Heart right ventricle (tissue), 16 donors: ENCODE measurements at regions not wholly inside any gene's neighbourhood (a gene's known extent, or its start where the extent isn't known, plus 50 kb on each side); places are given as distances from the start of the nearest gene placed in this dataset.

Source experiments
- ATAC-seq, 8 donors: fragments of 200-7000 bp; cut with Tn5 transposase; one replicate each; pipeline ENCODE4 v1.9.1; 2020; ENCODE audit warnings: mild to moderate bottlenecking in 8 of 8, moderate library complexity in 8 of 8, moderate number of reproducible peaks in 1 of 8
- DNase-seq, 2 donors: peaks; one replicate each; pipeline ENCODE4 v3.0.0-alpha.2; 2020
- H3K27ac ChIP-seq, 10 donors: fragments of 200-600 bp; sonication (generic) in 2 of 10; one replicate each; pipeline versions ENCODE4 v1.5.0 to v1.8.0; 2020 to 2022; ENCODE audit warnings: mild to moderate bottlenecking in 3 of 10
- H3K27me3 ChIP-seq, 7 donors: fragments of 200-600 bp; one replicate each; pipeline ENCODE4 v1.8.0; 2021 to 2022; ENCODE audit warnings: mild to moderate bottlenecking in 2 of 7
- H3K36me3 ChIP-seq, 9 donors: fragments of 200-600 bp; sonication (generic) in 1 of 9; one replicate each; pipeline versions ENCODE4 v1.5.0 to v1.8.0; 2020 to 2022; ENCODE audit warnings: mild to moderate bottlenecking in 2 of 9
- H3K4me1 ChIP-seq, 9 donors: fragments of 200-600 bp; sonication (generic) in 1 of 9; one replicate each; pipeline versions ENCODE4 v1.5.0 to v1.8.0; 2020 to 2022; ENCODE audit warnings: mild to moderate bottlenecking in 4 of 9
- H3K4me3 ChIP-seq, 10 donors: fragments of 200-600 bp; sonication (generic) in 2 of 10; one replicate each; pipeline versions ENCODE4 v1.5.0 to v1.8.0; 2020 to 2022; ENCODE audit warnings: mild to moderate bottlenecking in 7 of 10, moderate library complexity in 2 of 10
- H3K9me3 ChIP-seq, 11 donors: fragments of 200-600 bp in 10 of 11; sonication (generic) in 2 of 11; one replicate each; pipeline versions ENCODE4 v1.5.0 to v1.8.0; 2013 to 2022; ENCODE audit warnings: mild to moderate bottlenecking in 2 of 11, control low read depth in 1 of 11, moderate library complexity in 1 of 11
- WGBS, 2 donors: extraction: QIAGEN DNeasy Blood & Tissue Kit; methylation state at CpG; one replicate each; pipeline ENCODE4 v1.1.7; 2013; ENCODE audit warnings: inconsistent platforms in 1 of 2; 5-methylcytosine and 5-hydroxymethylcytosine counted together
- intact Hi-C, 10 donors: fragments of 100-400 bp; cut with DNase I; formaldehyde crosslinking; loops; one replicate each; pipeline versions ENCODE4 v1.11.1 to v1.14.2; 2022
- TF ChIP-seq, protein P1 (sequence below), 9 donors: fragments of 200-600 bp; sonication (generic) in 2 of 9; IDR thresholded peaks; one replicate each; pipeline versions ENCODE4 v1.5.0 to v1.8.0; 2021 to 2022; ENCODE audit warnings: antibody characterized with exemption in 9 of 9, mild to moderate bottlenecking in 5 of 9, moderate library complexity in 1 of 9
- donor health status: Arrhythmogenic right ventricular cardiomyopathy.
- donor health status: ischemic (EF 13 %, LVEDD 7.1; RV severe dilation, severe dysfunction).
- donor health status: healthy with polysubstance abuse.
- donor health status: DM: no; HTN: yes; CAD: no.
- donor health status: DM: no; HTN: no; CAD: no.
- donor health status: ischemic (EF 25% LVEDD 6.9; RV normal size, moderate dysfunction).
- donor health status: ischemic (EF 25% LVEDD 5.7; RV mildly dilated, moderate dysfunction).
- donor health status: healthy.
- donor health status: DM: yes; HTN: yes; CAD: no.
- donor health status: Ischemic cardiomyopathy.
- donor health status: ischemic (EF 35%, LVEDD 5.7; RV mildly dilated, moderate dysfunction).
- donor health status: nonischemic (EF 11% LVEDD 7.7; RV severe dilation, severe dysfunction).
- donor health status: DM: yes; HTN: yes; CAD: no.
- donor health status: PGD.
- donor health status: ischemic (EF 29% LVEDD 5.4; RV normal size, mild dysfunction).
- donor health status: nonischemic (EF 23%, LVEDD 6.1; RV moderate dilation, normal function).

DNA sequence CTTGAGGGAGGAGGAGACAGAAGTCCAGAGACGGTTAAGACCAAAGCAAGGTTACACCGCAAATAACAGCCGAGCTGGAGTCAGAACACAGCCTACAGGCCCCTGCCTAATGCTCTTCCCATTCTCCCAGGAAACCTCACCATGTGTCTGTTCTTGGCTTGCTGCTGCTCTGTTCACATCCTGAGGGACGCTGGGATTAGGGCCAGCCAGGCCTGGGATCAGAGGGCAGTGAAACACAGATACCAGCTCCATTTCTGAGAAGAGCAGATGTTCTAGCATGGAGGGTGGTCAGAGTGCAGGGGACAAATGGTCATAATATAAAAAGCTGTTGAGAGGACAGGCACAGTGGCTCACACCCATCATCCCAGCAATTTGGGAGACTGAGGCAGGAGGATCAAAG lies 124.8 kb upstream of the LARP1 start:
- TF ChIP-seq, protein P1, sequence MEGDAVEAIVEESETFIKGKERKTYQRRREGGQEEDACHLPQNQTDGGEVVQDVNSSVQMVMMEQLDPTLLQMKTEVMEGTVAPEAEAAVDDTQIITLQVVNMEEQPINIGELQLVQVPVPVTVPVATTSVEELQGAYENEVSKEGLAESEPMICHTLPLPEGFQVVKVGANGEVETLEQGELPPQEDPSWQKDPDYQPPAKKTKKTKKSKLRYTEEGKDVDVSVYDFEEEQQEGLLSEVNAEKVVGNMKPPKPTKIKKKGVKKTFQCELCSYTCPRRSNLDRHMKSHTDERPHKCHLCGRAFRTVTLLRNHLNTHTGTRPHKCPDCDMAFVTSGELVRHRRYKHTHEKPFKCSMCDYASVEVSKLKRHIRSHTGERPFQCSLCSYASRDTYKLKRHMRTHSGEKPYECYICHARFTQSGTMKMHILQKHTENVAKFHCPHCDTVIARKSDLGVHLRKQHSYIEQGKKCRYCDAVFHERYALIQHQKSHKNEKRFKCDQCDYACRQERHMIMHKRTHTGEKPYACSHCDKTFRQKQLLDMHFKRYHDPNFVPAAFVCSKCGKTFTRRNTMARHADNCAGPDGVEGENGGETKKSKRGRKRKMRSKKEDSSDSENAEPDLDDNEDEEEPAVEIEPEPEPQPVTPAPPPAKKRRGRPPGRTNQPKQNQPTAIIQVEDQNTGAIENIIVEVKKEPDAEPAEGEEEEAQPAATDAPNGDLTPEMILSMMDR (IDR thresholded peaks at IDR 0.05): no peak
- Histone ChIP-seq H3K27ac (no peak overlapping the region), H3K4me1 (no peaks in the 10 kb centered on the region), H3K4me3 (no peak overlapping the region), H3K27me3 (no peaks in the 10 kb centered on the region), H3K36me3 (no peaks in the 10 kb centered on the region), H3K9me3 (no peaks in the 10 kb centered on the region)
- ATAC-seq (peak in 4 of 8 donors; percentile 22 to 62 (median 36)), DNase-seq (no peak)
- 53 to 61% methylated on average over 4 of the region's 4 CpGs for whole genome bisulfite sequencing, 2 donors
- intact Hi-C loops: no loop called here

DNA sequence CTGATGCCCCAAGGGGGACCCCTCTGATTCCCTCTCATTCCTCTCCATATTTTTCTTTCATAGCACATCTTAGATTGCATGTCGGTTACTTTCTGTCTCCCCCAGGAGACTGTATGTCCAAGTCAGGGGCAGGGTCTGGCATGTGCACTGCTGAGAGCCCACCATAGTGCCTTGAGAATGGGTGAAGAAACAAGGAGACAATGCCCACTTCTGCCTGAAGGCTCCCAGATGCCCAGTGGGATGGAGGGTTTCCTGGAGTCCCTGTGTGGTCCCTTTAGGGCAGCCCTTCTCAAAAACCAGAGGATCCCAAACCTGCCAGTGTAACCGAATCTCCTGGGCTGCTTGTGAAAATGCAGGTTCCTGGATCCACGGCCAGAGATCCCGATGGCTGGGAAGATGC lies 126.5 kb upstream of the LARP1 start:
- ATAC-seq: no peak
- no peak overlapping the region for H3K4me3 ChIP-seq
- TF ChIP-seq, protein P1 (IDR thresholded peaks at IDR 0.05): no peak

DNA sequence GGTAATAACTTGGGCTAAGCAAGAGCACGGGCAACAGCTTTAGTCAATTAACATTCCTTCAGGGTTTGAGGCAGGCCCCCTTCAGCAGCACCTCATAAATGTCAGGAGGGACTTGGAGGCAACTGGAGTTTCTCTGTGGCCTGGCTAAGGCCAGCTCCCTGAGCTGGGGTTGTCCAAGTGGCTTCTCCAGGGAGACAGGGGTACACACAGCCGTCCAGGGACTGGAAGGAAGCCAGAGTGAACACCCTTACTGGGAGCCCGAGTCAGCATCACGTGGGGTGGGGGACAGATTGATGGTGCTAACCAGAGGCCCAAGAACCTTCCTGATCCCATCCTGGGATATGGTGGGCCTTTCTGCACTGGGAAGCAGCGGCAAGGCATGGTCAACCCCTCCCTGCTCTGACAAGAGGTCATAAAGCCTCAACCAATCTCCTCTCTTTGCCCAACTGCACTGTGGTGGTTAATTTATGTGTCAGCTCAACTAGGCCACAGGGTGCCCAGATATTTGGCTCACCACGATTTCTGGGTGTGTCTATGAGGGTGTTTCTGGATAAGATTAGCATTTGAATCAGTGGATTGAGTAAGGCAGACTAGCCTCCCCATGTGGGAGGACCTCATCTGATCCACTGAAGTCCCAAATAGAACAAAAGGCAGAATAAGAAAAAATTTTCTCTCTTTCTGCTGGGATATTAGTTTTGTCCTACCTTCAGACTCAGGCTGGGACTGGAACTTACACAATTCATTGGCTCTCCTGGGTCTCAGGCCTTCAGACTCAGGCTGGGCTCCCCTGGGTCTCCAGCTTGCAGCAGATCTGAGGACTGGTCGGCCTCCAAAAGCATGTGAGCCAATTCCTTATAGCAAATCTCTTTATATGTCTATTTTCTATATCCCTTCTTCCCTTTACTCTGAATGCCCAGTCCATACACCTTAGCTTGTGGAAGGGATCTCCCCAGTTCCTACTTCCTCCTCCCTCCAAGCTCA lies 127.2 kb upstream of the LARP1 start:
- no peak for DNase-seq
- no peaks in the 10 kb centered on the region for H3K27me3 ChIP-seq
- no peaks in the 10 kb centered on the region for H3K9me3 ChIP-seq
- H3K27ac ChIP-seq: no peak overlapping the region
- intact Hi-C loops: no loop called here
- H3K4me3 ChIP-seq: no peak overlapping the region
- 58 to 63% methylated on average over 7 of the region's 7 CpGs for WGBS, 2 donors
- TF ChIP-seq, protein P1 (IDR thresholded peaks at IDR 0.05): no peak
- peak in 1 of 8 donors; percentile 30 for ATAC-seq
- no peaks in the 10 kb centered on the region for H3K36me3 ChIP-seq
- no peaks in the 10 kb centered on the region for H3K4me1 ChIP-seq

More for the DNA sequence above, 126.5 kb upstream of the LARP1 start:
- Histone ChIP-seq H3K27ac (no peak overlapping the region), H3K27me3 (no peaks in the 10 kb centered on the region), H3K36me3 (no peaks in the 10 kb centered on the region), H3K9me3 (no peaks in the 10 kb centered on the region), H3K4me1 (no peaks in the 10 kb centered on the region)
- intact Hi-C loops: no loop called here
- DNase-seq: no peak
- 68 to 73% methylated on average over 4 of the region's 4 CpGs for WGBS, 2 donors

DNA sequence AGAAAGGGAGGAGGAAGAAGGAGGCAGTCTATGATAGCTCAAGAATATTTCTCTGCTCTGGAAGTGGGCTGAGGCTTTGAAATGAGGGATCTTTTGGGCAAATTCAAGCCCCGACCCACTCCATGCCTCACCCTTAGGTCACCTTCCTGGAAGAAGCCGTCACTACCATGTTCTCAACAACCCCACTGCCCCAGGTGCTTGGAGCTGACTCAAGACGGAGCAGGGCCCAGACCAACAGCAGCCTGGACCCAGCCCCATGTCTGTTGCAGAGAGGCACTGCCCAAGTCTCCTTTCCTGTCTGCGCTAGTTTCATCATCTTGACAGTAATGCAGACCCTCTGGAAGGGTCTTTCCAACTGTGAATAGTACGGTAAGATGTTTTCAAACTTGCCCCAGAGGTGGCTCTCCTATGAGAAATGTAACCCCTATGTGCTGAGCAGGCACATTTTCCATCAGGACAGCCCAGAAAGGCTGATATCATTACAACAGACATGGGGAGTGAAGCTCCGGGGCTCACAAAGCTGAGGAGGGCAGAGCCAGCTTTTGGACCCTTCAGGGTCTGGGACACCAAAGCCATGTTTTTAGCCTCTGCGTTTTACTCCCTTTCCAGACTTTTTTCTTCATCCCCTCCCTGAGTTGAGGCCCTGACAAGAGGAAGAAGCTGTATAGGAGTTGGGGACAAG lies 128.2 kb upstream of the LARP1 start:
- no peak overlapping the region for H3K4me3 ChIP-seq
- intact Hi-C loops: no loop called here
- no peaks in the 10 kb centered on the region for H3K9me3 ChIP-seq
- TF ChIP-seq, protein P1 (IDR thresholded peaks at IDR 0.05): no peak
- no peaks in the 10 kb centered on the region for H3K4me1 ChIP-seq
- no peak overlapping the region for H3K27ac ChIP-seq
- 87 to 93% methylated on average over 7 of the region's 7 CpGs for WGBS, 2 donors
- H3K27me3 ChIP-seq: peaks cover 0 to 4% (median 0%) of the 10 kb centered on the region in 7 donors
- DNase-seq (no peak), ATAC-seq (no peak)
- no peaks in the 10 kb centered on the region for H3K36me3 ChIP-seq
